ENCODE measurements at regions not wholly inside any gene's neighbourhood (a gene's known extent, or its start where the extent isn't known, plus 50 kb on each side); places are given as distances from the start of the nearest gene placed in this dataset.

- no peaks in the 10 kb centered on the region for H3K9me3 ChIP-seq (ENCODE audit: control insufficient read depth, insufficient read depth, low read depth, low read length)
- TF ChIP-seq ZNF280D (tag by site-specific recombination; IDR thresholded peaks at IDR 0.05) (no peak), ZNF558 (tag by site-specific recombination; IDR thresholded peaks at IDR 0.05) (peak; percentile 95), ZNF404 (tag by site-specific recombination; IDR thresholded peaks at IDR 0.05) (no peak), ELK4 (IDR thresholded peaks at IDR 0.05; ENCODE audit: borderline replicate concordance, low read depth, low read length) (no peak)
- POLR2A ChIA-PET = no interaction called here
- H3K4me3 ChIP-seq (ENCODE audit: low read depth, low read length) = no peak overlapping the region
- H3K36me3 ChIP-seq (ENCODE audit: control insufficient read depth in 2 of 2, insufficient read depth in 1 of 2, low read length in 2 of 2) = no peaks in the 10 kb centered on the region
- H3K27ac ChIP-seq (ENCODE audit: extremely low read depth, low read depth, low read length) = no peak overlapping the region
- CTCF ChIA-PET = interaction anchor here (0.6 kb wide), 1 partner anchor 224 kb away, joined by 3 read pairs; no protein-coding TSS in a partner anchor
- no peaks in the 10 kb centered on the region for H3K4me1 ChIP-seq (ENCODE audit: control insufficient read depth, insufficient read depth, low read length)
Observed at GRCh38 chr10:45209888-45210287, 105.5 kb downstream of the OR13A1 start.

GRCh38 chr10:45211576-45211975, 103.8 kb downstream of the OR13A1 start:
- Histone ChIP-seq H3K9me3 (ENCODE audit: control insufficient read depth, insufficient read depth, low read depth, low read length) (no peaks in the 10 kb centered on the region), H3K4me3 (ENCODE audit: low read depth, low read length) (no peak overlapping the region), H3K36me3 (ENCODE audit: control insufficient read depth in 2 of 2, insufficient read depth in 1 of 2, low read length in 2 of 2) (no peaks in the 10 kb centered on the region), H3K4me1 (ENCODE audit: control insufficient read depth, insufficient read depth, low read length) (no peaks in the 10 kb centered on the region), H3K27ac (ENCODE audit: extremely low read depth, low read depth, low read length) (no peak overlapping the region)
- ChIA-PET POLR2A (no interaction called here), CTCF (interaction anchor here (0.6 kb wide), 1 partner anchor 38 kb away, joined by 4 read pairs; no protein-coding TSS in a partner anchor)
- TF ChIP-seq ZNF791 (tag by site-specific recombination; IDR thresholded peaks at IDR 0.05) (no peak), ZNF335 (tag by site-specific recombination; conservative IDR thresholded peaks at IDR 0.05) (no peak), ZBTB21 (tag by site-specific recombination; IDR thresholded peaks at IDR 0.05) (no peak), ZNF18 (tag by site-specific recombination; IDR thresholded peaks at IDR 0.05) (no peak), ZNF623 (tag by site-specific recombination; IDR thresholded peaks at IDR 0.05) (no peak), ZEB2 (tag by site-specific recombination; IDR thresholded peaks at IDR 0.05) (no peak), ZBTB1 (tag by site-specific recombination; IDR thresholded peaks at IDR 0.05) (no peak), ZNF132 (tag by site-specific recombination; IDR thresholded peaks at IDR 0.05; ENCODE audit: borderline replicate concordance) (no peak), ZNF510 (tag by site-specific recombination; IDR thresholded peaks at IDR 0.05; ENCODE audit: insufficient replicate concordance) (no peak), ZNF600 (tag by site-specific recombination; IDR thresholded peaks at IDR 0.05) (no peak), ZNF10 (tag by site-specific recombination; IDR thresholded peaks at IDR 0.05) (no peak), ZNF416 (tag by site-specific recombination; IDR thresholded peaks at IDR 0.05) (no peak), ZNF324 (tag by site-specific recombination; IDR thresholded peaks at IDR 0.05) (no peak), SALL2 (tag by site-specific recombination; IDR thresholded peaks at IDR 0.05; ENCODE audit: borderline replicate concordance) (no peak), ZFP3 (tag by site-specific recombination; IDR thresholded peaks at IDR 0.05; ENCODE audit: low read depth) (no peak)
- TF ChIP-seq, protein P1, sequence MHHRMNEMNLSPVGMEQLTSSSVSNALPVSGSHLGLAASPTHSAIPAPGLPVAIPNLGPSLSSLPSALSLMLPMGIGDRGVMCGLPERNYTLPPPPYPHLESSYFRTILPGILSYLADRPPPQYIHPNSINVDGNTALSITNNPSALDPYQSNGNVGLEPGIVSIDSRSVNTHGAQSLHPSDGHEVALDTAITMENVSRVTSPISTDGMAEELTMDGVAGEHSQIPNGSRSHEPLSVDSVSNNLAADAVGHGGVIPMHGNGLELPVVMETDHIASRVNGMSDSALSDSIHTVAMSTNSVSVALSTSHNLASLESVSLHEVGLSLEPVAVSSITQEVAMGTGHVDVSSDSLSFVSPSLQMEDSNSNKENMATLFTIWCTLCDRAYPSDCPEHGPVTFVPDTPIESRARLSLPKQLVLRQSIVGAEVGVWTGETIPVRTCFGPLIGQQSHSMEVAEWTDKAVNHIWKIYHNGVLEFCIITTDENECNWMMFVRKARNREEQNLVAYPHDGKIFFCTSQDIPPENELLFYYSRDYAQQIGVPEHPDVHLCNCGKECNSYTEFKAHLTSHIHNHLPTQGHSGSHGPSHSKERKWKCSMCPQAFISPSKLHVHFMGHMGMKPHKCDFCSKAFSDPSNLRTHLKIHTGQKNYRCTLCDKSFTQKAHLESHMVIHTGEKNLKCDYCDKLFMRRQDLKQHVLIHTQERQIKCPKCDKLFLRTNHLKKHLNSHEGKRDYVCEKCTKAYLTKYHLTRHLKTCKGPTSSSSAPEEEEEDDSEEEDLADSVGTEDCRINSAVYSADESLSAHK (tag by site-specific recombination; IDR thresholded peaks at IDR 0.05) = no peak
- TF ChIP-seq, protein P2, sequence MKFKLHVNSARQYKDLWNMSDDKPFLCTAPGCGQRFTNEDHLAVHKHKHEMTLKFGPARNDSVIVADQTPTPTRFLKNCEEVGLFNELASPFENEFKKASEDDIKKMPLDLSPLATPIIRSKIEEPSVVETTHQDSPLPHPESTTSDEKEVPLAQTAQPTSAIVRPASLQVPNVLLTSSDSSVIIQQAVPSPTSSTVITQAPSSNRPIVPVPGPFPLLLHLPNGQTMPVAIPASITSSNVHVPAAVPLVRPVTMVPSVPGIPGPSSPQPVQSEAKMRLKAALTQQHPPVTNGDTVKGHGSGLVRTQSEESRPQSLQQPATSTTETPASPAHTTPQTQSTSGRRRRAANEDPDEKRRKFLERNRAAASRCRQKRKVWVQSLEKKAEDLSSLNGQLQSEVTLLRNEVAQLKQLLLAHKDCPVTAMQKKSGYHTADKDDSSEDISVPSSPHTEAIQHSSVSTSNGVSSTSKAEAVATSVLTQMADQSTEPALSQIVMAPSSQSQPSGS (tag by site-specific recombination; IDR thresholded peaks at IDR 0.05; ENCODE audit: low read depth) = no peak

Measured in HEK293 (cell line).